ENCODE measurements at regions not wholly inside any gene's neighbourhood (a gene's known extent, or its start where the extent isn't known, plus 50 kb on each side); places are given as distances from the start of the nearest gene placed in this dataset.

DNA sequence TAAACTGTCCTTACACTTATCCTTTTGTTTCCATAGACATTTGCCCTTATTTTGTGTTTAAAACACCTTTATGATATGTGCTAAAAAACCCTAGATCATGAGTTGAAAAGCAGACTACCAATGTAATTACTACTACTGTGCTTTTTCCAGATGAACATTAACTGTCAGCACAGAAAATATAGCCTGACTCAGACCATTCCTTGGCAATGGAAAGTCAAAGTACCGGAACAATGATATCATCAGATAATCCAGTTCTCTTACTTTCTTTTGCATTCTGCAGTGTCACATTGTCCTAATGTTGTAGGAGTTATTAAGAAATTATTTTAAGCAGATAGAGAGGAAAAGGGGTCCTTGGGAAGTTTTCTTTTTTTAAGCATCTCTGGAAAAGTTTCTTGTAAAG, 1189.0 kb upstream of the FLRT2 start:
- TF ChIP-seq, protein P1, sequence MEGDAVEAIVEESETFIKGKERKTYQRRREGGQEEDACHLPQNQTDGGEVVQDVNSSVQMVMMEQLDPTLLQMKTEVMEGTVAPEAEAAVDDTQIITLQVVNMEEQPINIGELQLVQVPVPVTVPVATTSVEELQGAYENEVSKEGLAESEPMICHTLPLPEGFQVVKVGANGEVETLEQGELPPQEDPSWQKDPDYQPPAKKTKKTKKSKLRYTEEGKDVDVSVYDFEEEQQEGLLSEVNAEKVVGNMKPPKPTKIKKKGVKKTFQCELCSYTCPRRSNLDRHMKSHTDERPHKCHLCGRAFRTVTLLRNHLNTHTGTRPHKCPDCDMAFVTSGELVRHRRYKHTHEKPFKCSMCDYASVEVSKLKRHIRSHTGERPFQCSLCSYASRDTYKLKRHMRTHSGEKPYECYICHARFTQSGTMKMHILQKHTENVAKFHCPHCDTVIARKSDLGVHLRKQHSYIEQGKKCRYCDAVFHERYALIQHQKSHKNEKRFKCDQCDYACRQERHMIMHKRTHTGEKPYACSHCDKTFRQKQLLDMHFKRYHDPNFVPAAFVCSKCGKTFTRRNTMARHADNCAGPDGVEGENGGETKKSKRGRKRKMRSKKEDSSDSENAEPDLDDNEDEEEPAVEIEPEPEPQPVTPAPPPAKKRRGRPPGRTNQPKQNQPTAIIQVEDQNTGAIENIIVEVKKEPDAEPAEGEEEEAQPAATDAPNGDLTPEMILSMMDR (IDR thresholded peaks at IDR 0.05), result no peak
- no peak for TF ChIP-seq POLR2A (IDR thresholded peaks at IDR 0.05)
